ENCODE measurements at regions not wholly inside any gene's neighbourhood (a gene's known extent, or its start where the extent isn't known, plus 50 kb on each side); places are given as distances from the start of the nearest gene placed in this dataset.
A peak's percentile ranks its signal among the peaks of the same experiment; 100 is the strongest.

- Histone ChIP-seq H3K9me3 (no peaks in the 10 kb centered on the region), H3K27me3 (replicated peaks; ENCODE audit: control insufficient read depth, insufficient read depth, low read length) (no peaks in the 10 kb centered on the region), H3K4me1 (no peaks in the 10 kb centered on the region), H3K4me3 (ENCODE audit: low read depth, low read length) (no peak overlapping the region), H3K36me3 (ENCODE audit: control insufficient read depth, insufficient read depth, low read length) (no peaks in the 10 kb centered on the region)
- Mint-ChIP-seq H3K4me1 (ENCODE audit: low read depth, unreplicated experiment) (no peaks in the 10 kb centered on the region), H3K4me3 (ENCODE audit: unreplicated experiment) (no peak overlapping the region), H3K36me3 (ENCODE audit: insufficient read depth, unreplicated experiment) (no peaks in the 10 kb centered on the region), H3K27ac (ENCODE audit: unreplicated experiment) (no peak overlapping the region), H3K27me3 (ENCODE audit: insufficient read depth, unreplicated experiment) (no peaks in the 10 kb centered on the region), H3K9me3 (ENCODE audit: unreplicated experiment) (no peaks in the 10 kb centered on the region)
- BruUV-seq (replicated peaks), result no TSS peak
- DNase-seq, result no peak
- TF ChIP-seq, protein P1, sequence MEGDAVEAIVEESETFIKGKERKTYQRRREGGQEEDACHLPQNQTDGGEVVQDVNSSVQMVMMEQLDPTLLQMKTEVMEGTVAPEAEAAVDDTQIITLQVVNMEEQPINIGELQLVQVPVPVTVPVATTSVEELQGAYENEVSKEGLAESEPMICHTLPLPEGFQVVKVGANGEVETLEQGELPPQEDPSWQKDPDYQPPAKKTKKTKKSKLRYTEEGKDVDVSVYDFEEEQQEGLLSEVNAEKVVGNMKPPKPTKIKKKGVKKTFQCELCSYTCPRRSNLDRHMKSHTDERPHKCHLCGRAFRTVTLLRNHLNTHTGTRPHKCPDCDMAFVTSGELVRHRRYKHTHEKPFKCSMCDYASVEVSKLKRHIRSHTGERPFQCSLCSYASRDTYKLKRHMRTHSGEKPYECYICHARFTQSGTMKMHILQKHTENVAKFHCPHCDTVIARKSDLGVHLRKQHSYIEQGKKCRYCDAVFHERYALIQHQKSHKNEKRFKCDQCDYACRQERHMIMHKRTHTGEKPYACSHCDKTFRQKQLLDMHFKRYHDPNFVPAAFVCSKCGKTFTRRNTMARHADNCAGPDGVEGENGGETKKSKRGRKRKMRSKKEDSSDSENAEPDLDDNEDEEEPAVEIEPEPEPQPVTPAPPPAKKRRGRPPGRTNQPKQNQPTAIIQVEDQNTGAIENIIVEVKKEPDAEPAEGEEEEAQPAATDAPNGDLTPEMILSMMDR (IDR thresholded peaks at IDR 0.05; ENCODE audit: insufficient read depth in 1 of 2, low read depth in 1 of 2, low read length in 1 of 2, severe bottlenecking in 1 of 2, unreplicated experiment in 1 of 2), result no peak
- intact Hi-C loops (cut with micrococcal nuclease; ENCODE audit: unreplicated experiment), result no loop called here
- POLR2A ChIA-PET, result no interaction called here
- CTCF ChIA-PET, result interaction anchor here (1.3 to 2.0 kb wide), 2 partner anchors 9 to 135 kb away, joined by 5 to 25 read pairs; no protein-coding TSS in a partner anchor
These were observed 52.6 kb downstream of the RGS12 start for GRCh38 chr4:3345384-3345783.

- no TSS peak for BruUV-seq (replicated peaks)
- Mint-ChIP-seq H3K27ac (ENCODE audit: unreplicated experiment) (no peak overlapping the region), H3K36me3 (ENCODE audit: insufficient read depth, unreplicated experiment) (no peaks in the 10 kb centered on the region)
These were observed 53.3 kb downstream of the RGS12 start for GRCh38 chr4:3346146-3346545.

DNA sequence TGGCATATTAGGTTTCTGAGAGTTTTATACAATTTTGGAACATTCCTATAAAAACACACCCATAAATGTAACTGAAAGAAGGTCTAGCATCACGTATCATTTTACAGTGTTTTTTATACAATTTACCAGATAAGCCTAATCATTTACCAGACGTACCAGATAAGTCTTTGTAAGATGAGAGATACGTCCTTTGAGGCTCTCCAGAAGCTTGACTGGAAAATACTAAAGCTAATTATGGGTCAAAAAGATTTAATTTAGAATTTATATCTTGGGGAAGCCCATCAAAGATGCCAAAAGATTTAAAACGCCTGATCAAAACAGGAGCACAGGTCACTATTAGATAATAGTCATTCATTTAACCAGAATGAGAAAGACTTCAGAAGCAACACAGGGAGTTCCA lies 55.0 kb downstream of the RGS12 start:
- DNase-seq, result no peak
- Mint-ChIP-seq H3K27ac (ENCODE audit: unreplicated experiment) (no peak overlapping the region), H3K4me1 (ENCODE audit: low read depth, unreplicated experiment) (no peaks in the 10 kb centered on the region), H3K27me3 (ENCODE audit: insufficient read depth, unreplicated experiment) (no peaks in the 10 kb centered on the region), H3K9me3 (ENCODE audit: unreplicated experiment) (no peaks in the 10 kb centered on the region), H3K4me3 (ENCODE audit: unreplicated experiment) (no peak overlapping the region), H3K36me3 (ENCODE audit: insufficient read depth, unreplicated experiment) (no peaks in the 10 kb centered on the region)
- Histone ChIP-seq H3K4me3 (ENCODE audit: low read depth, low read length) (no peak overlapping the region), H3K9me3 (no peaks in the 10 kb centered on the region), H3K36me3 (ENCODE audit: control insufficient read depth, insufficient read depth, low read length) (no peaks in the 10 kb centered on the region), H3K27me3 (replicated peaks; ENCODE audit: control insufficient read depth, insufficient read depth, low read length) (no peaks in the 10 kb centered on the region), H3K4me1 (no peaks in the 10 kb centered on the region)
- TF ChIP-seq, protein P1 (IDR thresholded peaks at IDR 0.05; ENCODE audit: insufficient read depth in 1 of 2, low read depth in 1 of 2, low read length in 1 of 2, severe bottlenecking in 1 of 2, unreplicated experiment in 1 of 2), result no peak
- ChIA-PET POLR2A (no interaction called here), CTCF (no interaction called here)
- no TSS peak for BruUV-seq (replicated peaks)
- intact Hi-C loops (cut with micrococcal nuclease; ENCODE audit: unreplicated experiment), result no loop called here

More at GRCh38 chr4:3346146-3346545, 53.3 kb downstream of the RGS12 start:
- H3K36me3 ChIP-seq (ENCODE audit: control insufficient read depth, insufficient read depth, low read length), result no peaks in the 10 kb centered on the region
- H3K4me1 ChIP-seq, result no peaks in the 10 kb centered on the region
- Mint-ChIP-seq H3K9me3 (ENCODE audit: unreplicated experiment) (no peaks in the 10 kb centered on the region), H3K4me1 (ENCODE audit: low read depth, unreplicated experiment) (no peaks in the 10 kb centered on the region), H3K4me3 (ENCODE audit: unreplicated experiment) (no peak overlapping the region), H3K27me3 (ENCODE audit: insufficient read depth, unreplicated experiment) (no peaks in the 10 kb centered on the region)
- intact Hi-C loops (cut with micrococcal nuclease; ENCODE audit: unreplicated experiment), result loop anchor here (1.0 kb wide), 2 partner anchors 97 to 134 kb away; no protein-coding TSS in a partner anchor
- ChIA-PET POLR2A (no interaction called here), CTCF (interaction anchor here (0.7 to 2.0 kb wide), 4 partner anchors 8 to 168 kb away, joined by 3 to 25 read pairs (median 5); no protein-coding TSS in a partner anchor)
- peak in 1 of 2 experiments; percentile 72 for DNase-seq
- no peak overlapping the region for H3K4me3 ChIP-seq (ENCODE audit: low read depth, low read length)
- H3K27me3 ChIP-seq (replicated peaks; ENCODE audit: control insufficient read depth, insufficient read depth, low read length), result no peaks in the 10 kb centered on the region
- TF ChIP-seq, protein P1 (IDR thresholded peaks at IDR 0.05; ENCODE audit: insufficient read depth in 1 of 2, low read depth in 1 of 2, low read length in 1 of 2, severe bottlenecking in 1 of 2, unreplicated experiment in 1 of 2), result peak; percentile 69 to 77
- no peaks in the 10 kb centered on the region for H3K9me3 ChIP-seq
